Fibroblast of mammary gland (primary cell): ENCODE measurements at regions not wholly inside any gene's neighbourhood (a gene's known extent, or its start where the extent isn't known, plus 50 kb on each side); places are given as distances from the start of the nearest gene placed in this dataset.

ENCODE experiments used
- DNase-seq: peaks from one replicate; pipeline ENCODE4 v3.0.0-alpha.2; 2010; ENCODE audit warnings: low read depth
- H3K4me3 ChIP-seq: 2 replicates; pipeline ENCODE4 v1.5.1; 2011; ENCODE audit warnings: low read depth, mild to moderate bottlenecking, low read length, moderate library complexity; ENCODE audit not compliant: control insufficient read depth
- CTCF ChIP-seq: conservative IDR thresholded peaks from 2 replicates; pipeline ENCODE4 v1.5.1; 2011; ENCODE audit warnings: low read depth, low read length, inconsistent platforms; ENCODE audit not compliant: control insufficient read depth, insufficient read depth

GRCh38 chr5:130277002-130277401 lies 372.7 kb downstream of the CHSY3 start:
- no peak for TF ChIP-seq CTCF
- no peak overlapping the region for H3K4me3 ChIP-seq
- DNase-seq: no peak

GRCh38 chr5:130272837-130273236 lies 368.6 kb downstream of the CHSY3 start:
- H3K4me3 ChIP-seq: no peak overlapping the region
- no peak for DNase-seq
- TF ChIP-seq CTCF: no peak

GRCh38 chr5:130270786-130271185 lies 366.5 kb downstream of the CHSY3 start:
- no peak overlapping the region for H3K4me3 ChIP-seq
- no peak for TF ChIP-seq CTCF
- DNase-seq: no peak

- no peak for TF ChIP-seq CTCF
- no peak overlapping the region for H3K4me3 ChIP-seq
These were observed 364.2 kb downstream of the CHSY3 start for GRCh38 chr5:130268489-130268888.

GRCh38 chr5:130267926-130268325 lies 363.7 kb downstream of the CHSY3 start:
- TF ChIP-seq CTCF: no peak
- no peak overlapping the region for H3K4me3 ChIP-seq
- no peak for DNase-seq

More at GRCh38 chr5:130268489-130268888, 364.2 kb downstream of the CHSY3 start:
- no peak for DNase-seq

- no peak for TF ChIP-seq CTCF
- no peak overlapping the region for H3K4me3 ChIP-seq
- no peak for DNase-seq
These were observed 356.2 kb downstream of the CHSY3 start for GRCh38 chr5:130260481-130260880.

GRCh38 chr5:130251931-130252330 lies 347.7 kb downstream of the CHSY3 start:
- TF ChIP-seq CTCF: no peak
- no peak overlapping the region for H3K4me3 ChIP-seq
- DNase-seq: no peak
